ENCODE measurements at regions not wholly inside any gene's neighbourhood (a gene's known extent, or its start where the extent isn't known, plus 50 kb on each side); places are given as distances from the start of the nearest gene placed in this dataset.
A peak's percentile ranks its signal among the peaks of the same experiment; 100 is the strongest.
"Not testable (repeated sequence)": the region's sequence is repeated elsewhere in the genome, so short reads cannot be mapped to it uniquely, and the experiment has no call there.

- H3K4me3 ChIP-seq: no peak overlapping the region
- peaks cover 15% of the 10 kb centered on the region for H3K9me3 ChIP-seq
- no peaks in the 10 kb centered on the region for H3K4me1 ChIP-seq
- no peaks in the 10 kb centered on the region for H3K27me3 ChIP-seq (ENCODE audit: low read depth)
- H3K36me3 ChIP-seq: no peaks in the 10 kb centered on the region
- ATAC-seq: no peak
- TF ChIP-seq CTCF (IDR thresholded peaks at IDR 0.05): no peak
- no peak overlapping the region for H3K27ac ChIP-seq
- no peak for DNase-seq
- intact Hi-C loops (cut with DNase I): no loop called here
Measured at GRCh38 chr15:99467338-99467720, 98.5 kb upstream of the MEF2A start.

- H3K27ac ChIP-seq: no peak overlapping the region
- intact Hi-C loops (cut with DNase I): no loop called here
- H3K4me1 ChIP-seq: no peaks in the 10 kb centered on the region
- no peak overlapping the region for H3K4me3 ChIP-seq
- no peak for TF ChIP-seq CTCF (IDR thresholded peaks at IDR 0.05)
- ATAC-seq (no peak), DNase-seq (no peak)
- H3K27me3 ChIP-seq (ENCODE audit: low read depth): no peaks in the 10 kb centered on the region
- no peaks in the 10 kb centered on the region for H3K36me3 ChIP-seq
- peaks cover 15% of the 10 kb centered on the region for H3K9me3 ChIP-seq
Measured at GRCh38 chr15:99467853-99468464, 97.8 kb upstream of the MEF2A start.

GRCh38 chr15:99470204-99470603 lies 95.6 kb upstream of the MEF2A start:
- H3K27ac ChIP-seq; ATAC-seq; H3K9me3 ChIP-seq; H3K27me3 ChIP-seq (ENCODE audit: low read depth); intact Hi-C loops (cut with DNase I); H3K4me3 ChIP-seq; DNase-seq; H3K36me3 ChIP-seq: not testable (repeated sequence)
- peaks cover 20% of the 10 kb centered on the region for H3K4me1 ChIP-seq

- no peak overlapping the region for H3K27ac ChIP-seq
- H3K36me3 ChIP-seq: no peaks in the 10 kb centered on the region
- no peaks in the 10 kb centered on the region for H3K27me3 ChIP-seq (ENCODE audit: low read depth)
- TF ChIP-seq CTCF (IDR thresholded peaks at IDR 0.05): no peak
- peaks cover 44% of the 10 kb centered on the region for H3K4me1 ChIP-seq
- H3K4me3 ChIP-seq: no peak overlapping the region
- DNase-seq: no peak
- intact Hi-C loops (cut with DNase I): no loop called here
- ATAC-seq: no peak
- no peaks in the 10 kb centered on the region for H3K9me3 ChIP-seq
Measured at GRCh38 chr15:99472416-99473145, 93.2 kb upstream of the MEF2A start.

- no peak overlapping the region for H3K4me3 ChIP-seq
- peak; percentile 75 for DNase-seq
- no peaks in the 10 kb centered on the region for H3K27me3 ChIP-seq (ENCODE audit: low read depth)
- peak overlapping the region; percentile 56 for H3K27ac ChIP-seq
- ATAC-seq: peak; percentile 46 to 71
- TF ChIP-seq CTCF (IDR thresholded peaks at IDR 0.05): no peak
- H3K9me3 ChIP-seq: no peaks in the 10 kb centered on the region
- no peaks in the 10 kb centered on the region for H3K36me3 ChIP-seq
- intact Hi-C loops (cut with DNase I): no loop called here
- H3K4me1 ChIP-seq: peaks cover 47% of the 10 kb centered on the region
Measured at GRCh38 chr15:99473981-99474906, 91.5 kb upstream of the MEF2A start.

Data from lower lobe of right lung (tissue), 2 donors.